ENCODE measurements at regions not wholly inside any gene's neighbourhood (a gene's known extent, or its start where the extent isn't known, plus 50 kb on each side); places are given as distances from the start of the nearest gene placed in this dataset.

GRCh38 chr12:124407074-124407473 lies 112.2 kb downstream of the RFLNA start:
- no peak for ATAC-seq
- H3K36me3 ChIP-seq (ENCODE audit: low read depth), result no peaks in the 10 kb centered on the region

GRCh38 chr12:124406043-124406442 lies 111.2 kb downstream of the RFLNA start:
- no peak for DNase-seq
- intact Hi-C loops (cut with DNase I, micrococcal nuclease), result no loop called here
- no peak overlapping the region for H3K4me3 ChIP-seq
- no peaks in the 10 kb centered on the region for H3K9me3 ChIP-seq
- ATAC-seq, result no peak
- no peaks in the 10 kb centered on the region for H3K36me3 ChIP-seq (ENCODE audit: low read depth)
- TF ChIP-seq CTCF (IDR thresholded peaks at IDR 0.05), result no peak
- peaks cover 16% of the 10 kb centered on the region for H3K4me1 ChIP-seq (ENCODE audit: low read depth)

More at GRCh38 chr12:124407074-124407473, 112.2 kb downstream of the RFLNA start:
- no peak for TF ChIP-seq CTCF (IDR thresholded peaks at IDR 0.05)
- H3K9me3 ChIP-seq, result no peaks in the 10 kb centered on the region
- DNase-seq, result no peak
- intact Hi-C loops (cut with DNase I, micrococcal nuclease), result no loop called here
- peaks cover 17% of the 10 kb centered on the region for H3K4me1 ChIP-seq (ENCODE audit: low read depth)
- no peak overlapping the region for H3K4me3 ChIP-seq

GRCh38 chr12:124405592-124405991 lies 110.7 kb downstream of the RFLNA start:
- Histone ChIP-seq H3K36me3 (ENCODE audit: low read depth) (no peaks in the 10 kb centered on the region), H3K4me1 (ENCODE audit: low read depth) (peaks cover 16% of the 10 kb centered on the region), H3K9me3 (no peaks in the 10 kb centered on the region), H3K4me3 (no peak overlapping the region)
- no peak for TF ChIP-seq CTCF (IDR thresholded peaks at IDR 0.05)
- DNase-seq (no peak), ATAC-seq (no peak)
- intact Hi-C loops (cut with DNase I, micrococcal nuclease), result no loop called here

GRCh38 chr12:124405151-124405550 lies 110.3 kb downstream of the RFLNA start:
- no peak overlapping the region for H3K4me3 ChIP-seq
- DNase-seq (no peak), ATAC-seq (no peak)
- peaks cover 16% of the 10 kb centered on the region for H3K4me1 ChIP-seq (ENCODE audit: low read depth)
- intact Hi-C loops (cut with DNase I, micrococcal nuclease), result no loop called here
- TF ChIP-seq CTCF (IDR thresholded peaks at IDR 0.05), result no peak
- no peaks in the 10 kb centered on the region for H3K9me3 ChIP-seq
- no peaks in the 10 kb centered on the region for H3K36me3 ChIP-seq (ENCODE audit: low read depth)

- H3K4me3 ChIP-seq, result no peak overlapping the region
- H3K9me3 ChIP-seq, result no peaks in the 10 kb centered on the region
- DNase-seq (no peak), ATAC-seq (no peak)
- no peaks in the 10 kb centered on the region for H3K36me3 ChIP-seq (ENCODE audit: low read depth)
- no peak for TF ChIP-seq CTCF (IDR thresholded peaks at IDR 0.05)
- H3K4me1 ChIP-seq (ENCODE audit: low read depth), result peaks cover 13% of the 10 kb centered on the region
- intact Hi-C loops (cut with DNase I, micrococcal nuclease), result no loop called here
Observed at GRCh38 chr12:124404162-124404784, 109.4 kb downstream of the RFLNA start.

GRCh38 chr12:124403273-124403672 lies 108.4 kb downstream of the RFLNA start:
- no peaks in the 10 kb centered on the region for H3K36me3 ChIP-seq (ENCODE audit: low read depth)
- H3K4me1 ChIP-seq (ENCODE audit: low read depth), result peaks cover 4% of the 10 kb centered on the region
- no peak for DNase-seq

More at GRCh38 chr12:124403273-124403672, 108.4 kb downstream of the RFLNA start:
- ATAC-seq, result no peak
- no peak for TF ChIP-seq CTCF (IDR thresholded peaks at IDR 0.05)
- intact Hi-C loops (cut with DNase I, micrococcal nuclease), result no loop called here
- Histone ChIP-seq H3K9me3 (no peaks in the 10 kb centered on the region), H3K4me3 (no peak overlapping the region)
